Kidney epithelial cell (primary cell): ENCODE measurements at regions not wholly inside any gene's neighbourhood (a gene's known extent, or its start where the extent isn't known, plus 50 kb on each side); places are given as distances from the start of the nearest gene placed in this dataset.

Experiments used
- DNase-seq: peaks from one replicate; pipeline ENCODE4 v3.0.0-alpha.2; 2010; ENCODE audit warnings: low read depth
- H3K27me3 ChIP-seq: 2 replicates; pipeline ENCODE4 v1.6.0; 2011; ENCODE audit warnings: low read length; ENCODE audit not compliant: control insufficient read depth, insufficient read depth
- H3K36me3 ChIP-seq: 2 replicates; pipeline ENCODE4 v1.5.1; 2011; ENCODE audit warnings: low read length; ENCODE audit not compliant: control insufficient read depth, insufficient read depth
- H3K4me3 ChIP-seq: 2 replicates; pipeline ENCODE4 v1.5.1; 2011; ENCODE audit warnings: low read depth, mild to moderate bottlenecking, control low read depth, low read length
- CTCF ChIP-seq: IDR thresholded peaks from 2 replicates; pipeline ENCODE4 v1.5.1; 2011; ENCODE audit warnings: mild to moderate bottlenecking, moderate library complexity, low read length, control low read depth, inconsistent platforms; ENCODE audit not compliant: insufficient read depth, poor library complexity, severe bottlenecking

- DNase-seq = no peak
- no peak for TF ChIP-seq CTCF
- H3K27me3 ChIP-seq = no peaks in the 10 kb centered on the region
- H3K4me3 ChIP-seq = no peak overlapping the region
- H3K36me3 ChIP-seq = no peaks in the 10 kb centered on the region
These were observed 80.4 kb upstream of the PRKCQ start for GRCh38 chr10:6660460-6660859.

GRCh38 chr10:6659451-6659850 is 79.4 kb upstream of the PRKCQ start:
- DNase-seq = no peak
- Histone ChIP-seq H3K4me3 (no peak overlapping the region), H3K27me3 (no peaks in the 10 kb centered on the region), H3K36me3 (no peaks in the 10 kb centered on the region)
- no peak for TF ChIP-seq CTCF

- TF ChIP-seq CTCF = no peak
- Histone ChIP-seq H3K4me3 (no peak overlapping the region), H3K36me3 (no peaks in the 10 kb centered on the region), H3K27me3 (no peaks in the 10 kb centered on the region)
- DNase-seq = no peak
These were observed 77.6 kb upstream of the PRKCQ start for GRCh38 chr10:6657669-6658068.

DNA sequence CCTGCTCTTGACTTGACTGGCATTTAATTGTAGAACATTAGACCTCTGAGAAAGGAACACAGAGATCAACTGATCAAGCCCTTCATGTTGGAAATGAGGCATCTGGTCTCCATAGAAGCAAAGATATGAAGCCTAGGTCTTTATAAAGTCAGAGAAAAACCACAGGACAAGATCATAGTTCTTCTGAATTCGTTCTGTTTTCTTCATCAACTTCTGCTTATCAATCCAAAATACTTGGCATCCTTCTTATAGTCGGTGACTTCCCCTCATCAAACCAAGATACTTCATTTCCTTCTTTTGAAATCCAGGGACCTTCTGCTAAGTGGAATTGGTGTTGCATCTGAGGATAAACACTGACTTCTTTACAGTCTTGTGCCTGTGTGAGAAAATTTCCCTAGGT is 77.1 kb upstream of the PRKCQ start:
- DNase-seq = no peak

DNA sequence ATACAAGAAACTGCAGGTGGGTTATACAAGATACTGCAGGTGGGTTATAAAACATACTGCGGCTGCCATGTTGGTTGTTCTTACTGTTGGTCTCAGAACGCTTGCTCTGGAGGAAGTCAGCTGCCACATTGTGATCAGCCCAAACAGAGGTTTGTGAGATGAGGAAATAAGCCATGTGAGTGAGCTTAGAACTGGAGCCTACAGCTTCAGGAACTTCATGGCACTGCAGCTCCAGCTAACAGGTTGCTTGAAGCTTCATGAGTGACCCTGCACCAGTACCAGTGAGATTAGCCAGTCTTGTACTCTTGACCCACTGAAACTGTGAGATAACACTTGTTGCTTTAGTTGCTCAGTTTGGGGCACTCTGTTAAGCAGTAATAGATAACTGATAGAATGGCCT is 74.5 kb upstream of the PRKCQ start:
- no peaks in the 10 kb centered on the region for H3K36me3 ChIP-seq
- no peak overlapping the region for H3K4me3 ChIP-seq
- no peak for TF ChIP-seq CTCF

More for the DNA sequence above, 77.1 kb upstream of the PRKCQ start:
- no peak for TF ChIP-seq CTCF
- Histone ChIP-seq H3K4me3 (no peak overlapping the region), H3K36me3 (no peaks in the 10 kb centered on the region), H3K27me3 (no peaks in the 10 kb centered on the region)

GRCh38 chr10:6650586-6650985 is 70.5 kb upstream of the PRKCQ start:
- no peak for TF ChIP-seq CTCF

More for the DNA sequence above, 74.5 kb upstream of the PRKCQ start:
- DNase-seq = no peak
- no peaks in the 10 kb centered on the region for H3K27me3 ChIP-seq

More at GRCh38 chr10:6650586-6650985, 70.5 kb upstream of the PRKCQ start:
- H3K27me3 ChIP-seq = no peaks in the 10 kb centered on the region
- no peaks in the 10 kb centered on the region for H3K36me3 ChIP-seq
- no peak overlapping the region for H3K4me3 ChIP-seq
- no peak for DNase-seq
